ENCODE measurements at regions not wholly inside any gene's neighbourhood (a gene's known extent, or its start where the extent isn't known, plus 50 kb on each side); places are given as distances from the start of the nearest gene placed in this dataset.

DNA sequence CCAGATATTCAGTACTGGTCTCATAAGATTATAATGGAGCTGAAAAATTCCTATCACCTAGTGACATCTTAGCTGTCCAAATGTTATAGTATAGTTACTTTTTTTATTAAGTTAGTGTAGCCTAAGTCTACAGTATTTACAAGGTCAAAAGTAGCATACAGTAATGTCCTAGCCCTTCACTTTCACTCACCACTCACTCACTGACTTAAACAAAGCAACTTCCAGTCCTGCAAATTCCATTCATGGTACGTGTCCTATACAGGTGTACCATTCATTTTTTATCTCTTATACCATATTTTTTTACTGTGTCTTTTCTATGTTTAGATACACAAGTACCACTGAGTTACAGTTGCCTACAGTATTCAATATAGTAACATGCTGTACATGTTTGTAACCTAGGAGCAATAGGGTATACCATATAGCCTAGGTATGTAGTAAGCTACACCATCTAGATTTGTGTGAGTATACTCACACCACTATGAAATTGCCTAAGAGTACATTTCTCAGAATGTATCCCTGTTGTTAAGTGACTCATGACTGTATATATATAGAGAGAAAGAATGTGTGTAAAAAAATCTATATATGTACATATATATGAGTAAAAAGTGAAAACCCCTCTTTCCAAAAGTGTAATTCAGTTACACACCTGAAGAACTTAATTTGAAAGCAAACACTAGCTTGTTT is 234.8 kb upstream of the WWC1 start:
- Histone ChIP-seq H3K27me3 (ENCODE audit: control insufficient read depth, insufficient read depth, low read length) (no peaks in the 10 kb centered on the region), H3K36me3 (ENCODE audit: control insufficient read depth, insufficient read depth, low read length) (no peaks in the 10 kb centered on the region), H3K4me3 (ENCODE audit: low read depth, low read length) (no peak overlapping the region)
- no peak for DNase-seq (ENCODE audit: low read depth)
- TF ChIP-seq, protein P1, sequence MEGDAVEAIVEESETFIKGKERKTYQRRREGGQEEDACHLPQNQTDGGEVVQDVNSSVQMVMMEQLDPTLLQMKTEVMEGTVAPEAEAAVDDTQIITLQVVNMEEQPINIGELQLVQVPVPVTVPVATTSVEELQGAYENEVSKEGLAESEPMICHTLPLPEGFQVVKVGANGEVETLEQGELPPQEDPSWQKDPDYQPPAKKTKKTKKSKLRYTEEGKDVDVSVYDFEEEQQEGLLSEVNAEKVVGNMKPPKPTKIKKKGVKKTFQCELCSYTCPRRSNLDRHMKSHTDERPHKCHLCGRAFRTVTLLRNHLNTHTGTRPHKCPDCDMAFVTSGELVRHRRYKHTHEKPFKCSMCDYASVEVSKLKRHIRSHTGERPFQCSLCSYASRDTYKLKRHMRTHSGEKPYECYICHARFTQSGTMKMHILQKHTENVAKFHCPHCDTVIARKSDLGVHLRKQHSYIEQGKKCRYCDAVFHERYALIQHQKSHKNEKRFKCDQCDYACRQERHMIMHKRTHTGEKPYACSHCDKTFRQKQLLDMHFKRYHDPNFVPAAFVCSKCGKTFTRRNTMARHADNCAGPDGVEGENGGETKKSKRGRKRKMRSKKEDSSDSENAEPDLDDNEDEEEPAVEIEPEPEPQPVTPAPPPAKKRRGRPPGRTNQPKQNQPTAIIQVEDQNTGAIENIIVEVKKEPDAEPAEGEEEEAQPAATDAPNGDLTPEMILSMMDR (IDR thresholded peaks at IDR 0.05; ENCODE audit: insufficient read depth, low read length, poor library complexity, severe bottlenecking), result no peak

DNA sequence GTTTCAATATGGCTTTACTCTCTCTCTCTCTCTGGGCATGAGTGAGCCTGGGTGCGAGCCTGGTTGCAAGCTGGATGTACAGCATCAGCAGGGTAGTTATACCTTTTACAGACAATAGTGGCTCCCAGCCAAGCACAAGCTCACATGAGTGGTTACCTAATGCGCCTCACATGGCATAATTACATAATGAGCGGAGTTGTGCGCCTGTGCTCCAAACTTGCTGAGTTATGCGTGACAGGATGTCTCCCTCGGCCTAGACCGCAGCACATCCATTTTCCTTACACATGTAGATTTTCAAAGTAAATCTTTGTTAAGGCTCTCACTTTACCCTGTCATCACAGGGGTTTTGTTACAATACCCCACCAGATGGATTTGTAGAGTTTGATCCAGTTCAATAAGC is 233.5 kb upstream of the WWC1 start:
- Histone ChIP-seq H3K4me3 (ENCODE audit: low read depth, low read length) (no peak overlapping the region), H3K36me3 (ENCODE audit: control insufficient read depth, insufficient read depth, low read length) (no peaks in the 10 kb centered on the region), H3K27me3 (ENCODE audit: control insufficient read depth, insufficient read depth, low read length) (no peaks in the 10 kb centered on the region)
- no peak for DNase-seq (ENCODE audit: low read depth)
- TF ChIP-seq, protein P1 (IDR thresholded peaks at IDR 0.05; ENCODE audit: insufficient read depth, low read length, poor library complexity, severe bottlenecking), result no peak

DNA sequence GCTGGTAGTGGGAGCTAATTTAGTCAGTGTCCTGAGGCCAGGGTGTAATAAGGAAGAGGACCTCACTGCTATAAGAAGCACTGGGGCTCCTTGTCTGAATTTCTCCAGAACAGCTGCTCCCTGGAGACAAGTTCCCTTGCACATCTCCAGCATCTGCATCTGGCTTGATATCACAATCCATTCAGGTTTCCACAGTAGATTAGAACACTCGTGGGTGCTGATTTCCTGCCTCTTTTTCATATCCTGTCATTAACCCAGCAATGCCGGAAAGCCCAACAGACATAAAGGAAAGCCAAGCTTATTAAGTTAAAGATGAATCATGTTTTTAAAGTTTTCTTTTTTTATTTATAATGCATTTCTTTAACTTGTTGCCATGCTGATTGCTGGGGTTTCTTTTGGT is 232.3 kb upstream of the WWC1 start:
- Histone ChIP-seq H3K27me3 (ENCODE audit: control insufficient read depth, insufficient read depth, low read length) (no peaks in the 10 kb centered on the region), H3K4me3 (ENCODE audit: low read depth, low read length) (no peak overlapping the region), H3K36me3 (ENCODE audit: control insufficient read depth, insufficient read depth, low read length) (no peaks in the 10 kb centered on the region)
- TF ChIP-seq, protein P1 (IDR thresholded peaks at IDR 0.05; ENCODE audit: insufficient read depth, low read length, poor library complexity, severe bottlenecking), result no peak
- no peak for DNase-seq (ENCODE audit: low read depth)

DNA sequence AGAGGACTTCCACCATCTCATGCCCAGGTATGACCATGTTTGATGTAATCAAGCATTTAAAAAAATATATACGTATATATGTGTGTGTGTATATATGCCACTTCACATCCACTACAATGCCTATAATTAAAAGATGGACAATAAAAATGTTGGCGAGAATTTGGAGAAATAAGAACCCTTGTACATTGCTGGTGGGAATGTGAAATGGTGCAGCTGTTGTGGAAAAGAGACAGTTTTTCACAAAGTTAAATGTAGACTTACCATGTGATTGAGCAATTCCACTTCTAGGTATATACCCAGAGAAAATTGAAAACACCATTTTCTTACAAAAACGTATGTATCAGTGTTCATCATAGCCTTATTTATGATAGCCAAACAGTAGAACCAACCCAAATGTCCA is 229.2 kb upstream of the WWC1 start:
- DNase-seq (ENCODE audit: low read depth), result no peak
- TF ChIP-seq, protein P1 (IDR thresholded peaks at IDR 0.05; ENCODE audit: insufficient read depth, low read length, poor library complexity, severe bottlenecking), result no peak
- H3K36me3 ChIP-seq (ENCODE audit: control insufficient read depth, insufficient read depth, low read length), result no peaks in the 10 kb centered on the region
- no peak overlapping the region for H3K4me3 ChIP-seq (ENCODE audit: low read depth, low read length)
- H3K27me3 ChIP-seq (ENCODE audit: control insufficient read depth, insufficient read depth, low read length), result no peaks in the 10 kb centered on the region

DNA sequence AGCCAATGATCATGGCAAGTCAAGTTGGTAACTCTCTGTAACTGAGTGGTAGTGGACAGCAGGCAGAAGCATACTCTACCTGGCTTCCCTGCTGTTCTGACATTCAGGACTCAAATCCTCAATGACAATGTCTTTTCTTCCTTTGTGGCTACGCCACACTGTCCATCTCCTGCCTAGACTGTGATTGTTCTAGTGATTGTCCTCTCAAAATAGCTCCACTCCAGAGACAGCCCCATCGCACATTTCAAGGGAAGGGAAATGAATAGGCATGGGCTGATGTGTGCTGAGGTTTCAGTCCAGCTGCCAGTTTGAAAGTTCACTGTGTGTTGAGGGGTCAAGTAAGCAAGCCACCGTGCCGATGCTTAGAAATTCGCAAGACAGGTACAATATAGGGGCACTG is 227.0 kb upstream of the WWC1 start:
- DNase-seq (ENCODE audit: low read depth), result no peak
- H3K4me3 ChIP-seq (ENCODE audit: low read depth, low read length), result no peak overlapping the region
- H3K27me3 ChIP-seq (ENCODE audit: control insufficient read depth, insufficient read depth, low read length), result no peaks in the 10 kb centered on the region
- TF ChIP-seq, protein P1 (IDR thresholded peaks at IDR 0.05; ENCODE audit: insufficient read depth, low read length, poor library complexity, severe bottlenecking), result no peak
- H3K36me3 ChIP-seq (ENCODE audit: control insufficient read depth, insufficient read depth, low read length), result no peaks in the 10 kb centered on the region

All from kidney epithelial cell (primary cell).